ENCODE measurements at regions not wholly inside any gene's neighbourhood (a gene's known extent, or its start where the extent isn't known, plus 50 kb on each side); places are given as distances from the start of the nearest gene placed in this dataset.

DNA sequence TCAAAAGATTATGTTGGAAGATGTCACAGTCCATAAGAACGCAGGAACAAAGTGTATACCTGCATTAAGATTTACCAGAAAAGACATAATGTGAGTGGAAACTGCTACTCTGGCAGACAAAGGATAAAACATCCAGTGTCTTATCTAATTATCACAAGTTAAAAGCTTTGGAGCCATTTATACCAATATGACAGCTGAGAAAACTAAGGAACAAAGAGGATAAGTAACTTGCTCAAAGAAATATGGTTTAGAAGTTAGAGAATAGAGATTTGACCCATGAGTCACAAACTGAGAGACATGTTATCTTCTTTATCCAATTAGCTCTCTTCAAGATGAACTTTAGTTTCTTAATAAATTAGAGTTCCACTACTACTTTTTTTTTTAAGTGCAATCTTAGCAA is 1473.7 kb downstream of the OTOL1 start:
- TF ChIP-seq JUND (IDR thresholded peaks at IDR 0.05) (no peak), POLR2AphosphoS5 (IDR thresholded peaks at IDR 0.05; ENCODE audit: low read depth, low read length) (no peak), RAD21 (IDR thresholded peaks at IDR 0.05; ENCODE audit: low read depth) (no peak), CBX3 (IDR thresholded peaks at IDR 0.05; ENCODE audit: low read depth) (no peak), EZH2phosphoT487 (IDR thresholded peaks at IDR 0.05; ENCODE audit: borderline replicate concordance) (no peak), SRF (IDR thresholded peaks at IDR 0.05; ENCODE audit: low read depth) (no peak), SIN3A (IDR thresholded peaks at IDR 0.05; ENCODE audit: low read depth) (no peak), POLR2A (IDR thresholded peaks at IDR 0.05; ENCODE audit: borderline replicate concordance, extremely low read depth, insufficient read depth, insufficient read length) (no peak)
- TF ChIP-seq, protein P1, sequence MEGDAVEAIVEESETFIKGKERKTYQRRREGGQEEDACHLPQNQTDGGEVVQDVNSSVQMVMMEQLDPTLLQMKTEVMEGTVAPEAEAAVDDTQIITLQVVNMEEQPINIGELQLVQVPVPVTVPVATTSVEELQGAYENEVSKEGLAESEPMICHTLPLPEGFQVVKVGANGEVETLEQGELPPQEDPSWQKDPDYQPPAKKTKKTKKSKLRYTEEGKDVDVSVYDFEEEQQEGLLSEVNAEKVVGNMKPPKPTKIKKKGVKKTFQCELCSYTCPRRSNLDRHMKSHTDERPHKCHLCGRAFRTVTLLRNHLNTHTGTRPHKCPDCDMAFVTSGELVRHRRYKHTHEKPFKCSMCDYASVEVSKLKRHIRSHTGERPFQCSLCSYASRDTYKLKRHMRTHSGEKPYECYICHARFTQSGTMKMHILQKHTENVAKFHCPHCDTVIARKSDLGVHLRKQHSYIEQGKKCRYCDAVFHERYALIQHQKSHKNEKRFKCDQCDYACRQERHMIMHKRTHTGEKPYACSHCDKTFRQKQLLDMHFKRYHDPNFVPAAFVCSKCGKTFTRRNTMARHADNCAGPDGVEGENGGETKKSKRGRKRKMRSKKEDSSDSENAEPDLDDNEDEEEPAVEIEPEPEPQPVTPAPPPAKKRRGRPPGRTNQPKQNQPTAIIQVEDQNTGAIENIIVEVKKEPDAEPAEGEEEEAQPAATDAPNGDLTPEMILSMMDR (IDR thresholded peaks at IDR 0.05 in 2 of 3, conservative IDR thresholded peaks at IDR 0.05 in 1 of 3; ENCODE audit: borderline replicate concordance in 1 of 3, insufficient read depth in 1 of 3, low read depth in 2 of 3, low read length in 2 of 3), result no peak
- TF ChIP-seq, protein P2, sequence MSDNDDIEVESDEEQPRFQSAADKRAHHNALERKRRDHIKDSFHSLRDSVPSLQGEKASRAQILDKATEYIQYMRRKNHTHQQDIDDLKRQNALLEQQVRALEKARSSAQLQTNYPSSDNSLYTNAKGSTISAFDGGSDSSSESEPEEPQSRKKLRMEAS (IDR thresholded peaks at IDR 0.05), result no peak
- TF ChIP-seq, protein P3, sequence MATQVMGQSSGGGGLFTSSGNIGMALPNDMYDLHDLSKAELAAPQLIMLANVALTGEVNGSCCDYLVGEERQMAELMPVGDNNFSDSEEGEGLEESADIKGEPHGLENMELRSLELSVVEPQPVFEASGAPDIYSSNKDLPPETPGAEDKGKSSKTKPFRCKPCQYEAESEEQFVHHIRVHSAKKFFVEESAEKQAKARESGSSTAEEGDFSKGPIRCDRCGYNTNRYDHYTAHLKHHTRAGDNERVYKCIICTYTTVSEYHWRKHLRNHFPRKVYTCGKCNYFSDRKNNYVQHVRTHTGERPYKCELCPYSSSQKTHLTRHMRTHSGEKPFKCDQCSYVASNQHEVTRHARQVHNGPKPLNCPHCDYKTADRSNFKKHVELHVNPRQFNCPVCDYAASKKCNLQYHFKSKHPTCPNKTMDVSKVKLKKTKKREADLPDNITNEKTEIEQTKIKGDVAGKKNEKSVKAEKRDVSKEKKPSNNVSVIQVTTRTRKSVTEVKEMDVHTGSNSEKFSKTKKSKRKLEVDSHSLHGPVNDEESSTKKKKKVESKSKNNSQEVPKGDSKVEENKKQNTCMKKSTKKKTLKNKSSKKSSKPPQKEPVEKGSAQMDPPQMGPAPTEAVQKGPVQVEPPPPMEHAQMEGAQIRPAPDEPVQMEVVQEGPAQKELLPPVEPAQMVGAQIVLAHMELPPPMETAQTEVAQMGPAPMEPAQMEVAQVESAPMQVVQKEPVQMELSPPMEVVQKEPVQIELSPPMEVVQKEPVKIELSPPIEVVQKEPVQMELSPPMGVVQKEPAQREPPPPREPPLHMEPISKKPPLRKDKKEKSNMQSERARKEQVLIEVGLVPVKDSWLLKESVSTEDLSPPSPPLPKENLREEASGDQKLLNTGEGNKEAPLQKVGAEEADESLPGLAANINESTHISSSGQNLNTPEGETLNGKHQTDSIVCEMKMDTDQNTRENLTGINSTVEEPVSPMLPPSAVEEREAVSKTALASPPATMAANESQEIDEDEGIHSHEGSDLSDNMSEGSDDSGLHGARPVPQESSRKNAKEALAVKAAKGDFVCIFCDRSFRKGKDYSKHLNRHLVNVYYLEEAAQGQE (IDR thresholded peaks at IDR 0.05; ENCODE audit: low read depth), result no peak
- TF ChIP-seq, protein P4, sequence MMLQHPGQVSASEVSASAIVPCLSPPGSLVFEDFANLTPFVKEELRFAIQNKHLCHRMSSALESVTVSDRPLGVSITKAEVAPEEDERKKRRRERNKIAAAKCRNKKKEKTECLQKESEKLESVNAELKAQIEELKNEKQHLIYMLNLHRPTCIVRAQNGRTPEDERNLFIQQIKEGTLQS (IDR thresholded peaks at IDR 0.05), result no peak

Data from HCT116 (cell line).